GM12874 (cell line): ENCODE measurements at regions not wholly inside any gene's neighbourhood (a gene's known extent, or its start where the extent isn't known, plus 50 kb on each side); places are given as distances from the start of the nearest gene placed in this dataset.

Experiments
- TF ChIP-seq, protein P1 (sequence below): IDR thresholded peaks from 2 replicates; pipeline ENCODE4 v1.5.1; 2011; ENCODE audit warnings: low read depth, mild to moderate bottlenecking, control low read depth, low read length, moderate library complexity; ENCODE audit not compliant: insufficient read depth

DNA sequence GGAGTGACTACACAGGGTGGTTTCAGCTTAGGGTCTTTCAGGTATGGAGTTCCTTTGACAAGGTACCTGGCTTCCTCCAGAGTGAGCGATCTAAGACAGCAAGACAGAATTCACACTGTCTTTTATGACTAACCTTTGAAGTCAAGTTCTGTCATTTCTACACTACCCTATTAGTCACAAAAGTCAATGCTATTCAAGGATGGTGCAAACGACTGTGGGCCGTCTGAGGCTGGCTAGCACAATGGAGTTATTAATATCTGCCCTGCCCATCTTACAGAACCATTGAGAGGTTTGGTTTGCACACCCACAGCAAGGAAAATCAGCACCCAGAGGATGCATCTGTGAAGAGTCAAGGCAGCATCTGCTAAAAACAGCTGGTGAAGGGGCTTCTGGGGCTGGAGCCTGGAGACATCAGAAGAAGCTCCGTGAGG lies 62.9 kb upstream of the XCR1 start:
- TF ChIP-seq, protein P1, sequence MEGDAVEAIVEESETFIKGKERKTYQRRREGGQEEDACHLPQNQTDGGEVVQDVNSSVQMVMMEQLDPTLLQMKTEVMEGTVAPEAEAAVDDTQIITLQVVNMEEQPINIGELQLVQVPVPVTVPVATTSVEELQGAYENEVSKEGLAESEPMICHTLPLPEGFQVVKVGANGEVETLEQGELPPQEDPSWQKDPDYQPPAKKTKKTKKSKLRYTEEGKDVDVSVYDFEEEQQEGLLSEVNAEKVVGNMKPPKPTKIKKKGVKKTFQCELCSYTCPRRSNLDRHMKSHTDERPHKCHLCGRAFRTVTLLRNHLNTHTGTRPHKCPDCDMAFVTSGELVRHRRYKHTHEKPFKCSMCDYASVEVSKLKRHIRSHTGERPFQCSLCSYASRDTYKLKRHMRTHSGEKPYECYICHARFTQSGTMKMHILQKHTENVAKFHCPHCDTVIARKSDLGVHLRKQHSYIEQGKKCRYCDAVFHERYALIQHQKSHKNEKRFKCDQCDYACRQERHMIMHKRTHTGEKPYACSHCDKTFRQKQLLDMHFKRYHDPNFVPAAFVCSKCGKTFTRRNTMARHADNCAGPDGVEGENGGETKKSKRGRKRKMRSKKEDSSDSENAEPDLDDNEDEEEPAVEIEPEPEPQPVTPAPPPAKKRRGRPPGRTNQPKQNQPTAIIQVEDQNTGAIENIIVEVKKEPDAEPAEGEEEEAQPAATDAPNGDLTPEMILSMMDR, result no peak

DNA sequence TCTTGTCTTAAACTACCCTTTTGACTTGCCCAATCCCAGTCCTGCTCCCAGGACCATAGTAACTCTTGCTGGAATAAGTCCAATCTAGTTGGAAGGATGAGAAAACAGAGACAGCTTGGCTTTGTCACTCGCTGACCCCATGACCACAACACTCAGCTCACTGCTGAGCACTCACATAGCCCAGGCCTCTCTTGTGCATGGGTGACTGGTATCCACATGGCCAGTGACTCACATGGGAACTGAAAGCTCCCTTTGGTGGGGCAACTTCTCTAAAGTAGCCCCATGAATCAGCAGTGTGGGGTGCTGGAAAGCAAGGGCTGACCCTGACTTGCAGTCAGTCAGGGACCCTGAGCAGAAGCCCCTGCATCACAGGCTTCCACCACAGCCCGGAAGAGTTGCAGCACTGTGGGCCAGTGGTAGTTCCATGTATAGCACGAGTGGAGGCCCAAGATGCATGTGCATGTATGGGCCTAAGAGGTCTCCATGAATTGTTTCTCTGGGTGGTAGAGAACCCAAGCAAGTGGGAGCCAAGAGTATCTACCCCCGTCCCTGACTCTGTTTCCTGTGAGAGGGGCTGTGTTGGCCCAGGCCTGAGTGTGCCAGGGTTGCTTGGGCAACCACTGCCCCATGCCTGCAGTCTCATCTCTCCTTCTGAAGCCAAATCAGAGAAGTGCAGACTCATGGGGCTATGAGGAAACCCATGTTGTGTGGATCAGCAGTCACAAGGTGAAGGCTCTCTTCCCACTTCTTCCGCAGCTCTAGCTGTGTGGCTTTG lies 62.1 kb upstream of the XCR1 start:
- TF ChIP-seq, protein P1, result no peak

DNA sequence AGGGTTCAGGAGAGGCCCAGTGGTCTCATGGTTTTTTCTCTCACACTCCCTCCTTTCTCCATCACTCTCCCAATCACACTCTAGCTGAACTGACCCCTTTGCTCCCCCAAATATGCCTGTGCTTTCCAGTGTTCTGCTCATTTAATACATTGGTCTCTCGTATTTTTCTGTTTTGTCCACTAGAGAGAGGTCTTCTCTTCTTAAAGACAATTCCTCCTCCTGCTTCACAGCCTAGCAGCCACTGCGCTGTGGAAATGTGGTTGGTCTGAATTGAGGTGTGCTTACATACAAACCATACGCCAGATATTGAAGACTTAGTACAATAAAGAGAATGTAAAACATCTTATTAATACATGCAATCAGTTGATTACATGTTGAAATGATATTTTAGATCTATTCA lies 60.6 kb upstream of the XCR1 start:
- TF ChIP-seq, protein P1, result no peak

DNA sequence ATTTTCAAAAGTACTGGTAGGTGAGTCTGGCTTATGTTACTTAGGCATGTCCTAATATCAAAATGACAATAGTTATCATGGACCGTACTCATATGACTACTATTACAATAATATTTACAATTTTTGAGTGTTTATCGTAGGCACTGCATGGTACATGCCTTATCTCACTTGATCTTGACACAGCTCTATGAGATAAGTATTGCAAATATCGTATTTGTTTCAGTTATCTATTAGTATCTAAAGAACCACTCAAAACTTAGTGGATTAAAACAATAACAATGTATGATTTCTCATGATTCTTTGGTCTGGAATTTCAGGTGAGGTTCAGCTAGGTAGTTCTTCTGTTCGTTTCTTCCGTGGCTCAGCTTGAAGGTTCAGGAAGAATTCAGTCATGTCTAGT lies 59.7 kb upstream of the XCR1 start:
- TF ChIP-seq, protein P1, result no peak

DNA sequence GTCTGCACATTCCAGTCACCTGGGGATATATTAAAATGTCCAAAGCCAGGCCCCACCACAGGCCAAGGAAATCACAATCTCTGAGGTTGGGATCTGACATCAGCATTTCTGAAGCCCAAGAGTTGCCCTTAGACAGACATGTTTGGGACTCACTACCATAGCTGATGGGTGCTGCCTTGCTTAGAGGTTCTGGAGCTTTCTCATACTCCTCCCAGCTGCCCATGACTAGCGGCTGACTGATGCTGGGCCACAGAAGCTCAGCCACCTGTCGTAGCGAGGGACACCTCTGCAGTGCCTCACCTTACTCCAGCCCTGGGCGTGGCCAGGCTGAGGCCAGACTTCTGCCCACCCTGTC lies 58.8 kb upstream of the XCR1 start:
- TF ChIP-seq, protein P1, result no peak

DNA sequence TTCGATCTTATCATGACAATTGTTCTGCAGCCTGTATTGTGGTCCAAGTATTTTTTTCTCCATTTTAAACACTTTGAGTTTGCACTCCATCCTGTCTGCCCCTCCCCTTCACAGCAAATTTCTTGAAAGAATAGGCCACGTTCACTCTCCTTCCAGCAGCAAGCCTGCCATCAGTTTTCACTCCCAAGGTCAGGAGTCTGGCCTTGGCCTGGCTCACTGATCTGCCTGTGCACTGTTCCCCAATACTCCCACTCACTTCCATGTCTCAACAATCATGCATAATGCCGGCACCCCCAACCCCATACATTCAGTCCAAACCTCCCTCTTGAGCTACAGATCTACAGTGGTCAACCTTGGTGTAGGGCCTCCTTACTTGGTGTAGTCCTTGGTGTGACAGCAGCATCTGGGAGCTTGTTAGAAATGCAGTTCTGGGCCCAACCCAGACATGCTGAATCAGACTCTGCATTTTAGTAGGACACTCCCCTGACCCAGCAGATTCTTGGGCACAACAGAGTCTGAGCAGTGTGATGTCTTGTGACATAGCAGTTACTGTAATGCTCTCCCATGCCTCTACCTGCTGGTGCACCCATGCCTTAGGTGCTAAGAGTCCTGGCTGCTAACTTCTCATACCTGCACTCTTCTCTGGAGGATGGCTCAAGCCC lies 58.3 kb upstream of the XCR1 start:
- TF ChIP-seq, protein P1, result no peak

DNA sequence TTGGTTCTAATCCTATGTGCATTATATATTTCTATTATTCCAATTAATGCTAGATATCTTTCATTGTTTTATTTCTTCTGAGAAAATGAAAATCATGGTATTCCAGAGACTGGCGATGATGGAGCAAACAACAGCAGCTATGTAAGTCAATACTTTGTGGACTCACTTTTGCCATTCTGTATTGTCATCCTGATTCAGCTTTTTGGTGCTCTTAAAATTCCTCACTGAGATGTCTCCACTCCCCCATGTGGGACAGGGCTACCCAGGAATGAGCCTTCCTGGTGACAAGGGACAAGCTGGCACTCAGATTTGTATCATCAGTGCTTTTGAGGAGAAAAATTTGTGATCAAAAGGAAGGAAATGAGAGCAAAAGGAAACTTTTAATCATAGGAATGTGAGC lies 56.7 kb upstream of the XCR1 start:
- TF ChIP-seq, protein P1, result no peak
